Astrocyte (in vitro differentiated cells and primary cell): ENCODE measurements at regions not wholly inside any gene's neighbourhood (a gene's known extent, or its start where the extent isn't known, plus 50 kb on each side); places are given as distances from the start of the nearest gene placed in this dataset.

Experiments
- CTCF ChIP-seq: IDR thresholded peaks from 2 replicates; pipeline ENCODE4 v1.5.1; 2011; ENCODE audit warnings: low read depth, mild to moderate bottlenecking, inconsistent platforms, low read length, moderate library complexity; ENCODE audit not compliant: insufficient read depth
- EZH2 ChIP-seq: IDR thresholded peaks from 2 replicates; pipeline ENCODE4 v1.6.1; 2012; ENCODE audit warnings: mild to moderate bottlenecking, low read length, inconsistent platforms; ENCODE audit not compliant: insufficient read depth

- no peak for TF ChIP-seq CTCF
- no peak for TF ChIP-seq EZH2
Observed at GRCh38 chr1:39134768-39135333, 69.6 kb upstream of the MACF1 start.
